ENCODE measurements at regions not wholly inside any gene's neighbourhood (a gene's known extent, or its start where the extent isn't known, plus 50 kb on each side); places are given as distances from the start of the nearest gene placed in this dataset.

DNA sequence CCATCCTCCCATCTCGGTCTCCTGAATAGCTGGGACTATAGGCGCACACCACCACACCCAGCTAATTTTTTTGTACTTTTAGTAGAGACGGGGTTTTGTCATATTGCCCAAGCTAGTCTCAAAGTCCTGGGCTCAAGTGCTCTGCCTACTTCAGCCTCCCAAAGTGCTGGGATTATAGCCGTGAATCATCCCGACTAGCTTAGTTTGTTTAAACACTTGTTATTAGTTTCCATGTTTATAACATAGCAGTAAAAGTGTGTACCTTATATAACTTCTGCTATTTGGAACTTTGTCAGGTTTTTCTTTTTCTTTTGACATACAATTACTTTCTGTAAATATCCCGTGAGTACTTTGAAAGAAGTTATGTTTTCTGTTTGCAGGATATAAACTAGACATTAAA, 60.6 kb upstream of the C1orf21 start (continued):
- TF ChIP-seq FOSL1 (IDR thresholded peaks at IDR 0.05; ENCODE audit: insufficient read depth, low read depth, low read length) = no peak
- TF ChIP-seq CHD2 (IDR thresholded peaks at IDR 0.05; ENCODE audit: low read length) = no peak
- TF ChIP-seq CREB1 (IDR thresholded peaks at IDR 0.05) = no peak
- TF ChIP-seq POLR2A (IDR thresholded peaks at IDR 0.05; ENCODE audit: control extremely low read depth in 1 of 2, low read depth in 2 of 2, low read length in 2 of 2) = no peak
- no peak for TF ChIP-seq SIX5 (IDR thresholded peaks at IDR 0.05; ENCODE audit: low read depth, low read length)
- TF ChIP-seq SIN3A (conservative IDR thresholded peaks at IDR 0.05 in 1 of 2, IDR thresholded peaks at IDR 0.05 in 1 of 2; ENCODE audit: low read depth in 1 of 2, low read length in 2 of 2) = no peak
